ENCODE measurements at regions not wholly inside any gene's neighbourhood (a gene's known extent, or its start where the extent isn't known, plus 50 kb on each side); places are given as distances from the start of the nearest gene placed in this dataset.

- no peak for DNase-seq
These were observed 604.0 kb downstream of the HS3ST4 start for GRCh38 chr16:26295625-26296304.

- DNase-seq: no peak
These were observed 609.8 kb downstream of the HS3ST4 start for GRCh38 chr16:26301516-26301915.

- no peak for DNase-seq
These were observed 625.1 kb downstream of the HS3ST4 start for GRCh38 chr16:26316683-26317464.

GRCh38 chr16:26317885-26318284, 626.1 kb downstream of the HS3ST4 start:
- no peak for DNase-seq

- no peak for DNase-seq
These were observed 638.9 kb downstream of the HS3ST4 start for GRCh38 chr16:26330654-26331053.

GRCh38 chr16:26334218-26335111, 642.7 kb downstream of the HS3ST4 start:
- no peak for DNase-seq

GRCh38 chr16:26335236-26335853, 643.6 kb downstream of the HS3ST4 start:
- DNase-seq: no peak

- no peak for DNase-seq
These were observed 650.9 kb downstream of the HS3ST4 start for GRCh38 chr16:26342621-26343020.

GRCh38 chr16:26344240-26344776, 652.5 kb downstream of the HS3ST4 start:
- DNase-seq: no peak

GRCh38 chr16:26344976-26345375, 653.2 kb downstream of the HS3ST4 start:
- no peak for DNase-seq

GRCh38 chr16:26345966-26346365, 654.2 kb downstream of the HS3ST4 start:
- DNase-seq: no peak

GRCh38 chr16:26348095-26348494, 656.3 kb downstream of the HS3ST4 start:
- DNase-seq: no peak

- DNase-seq: no peak
These were observed 669.1 kb downstream of the HS3ST4 start for GRCh38 chr16:26360867-26361266.

GRCh38 chr16:26363581-26363980, 671.8 kb downstream of the HS3ST4 start:
- DNase-seq: no peak

- no peak for DNase-seq
These were observed 673.6 kb downstream of the HS3ST4 start for GRCh38 chr16:26365161-26365940.

GRCh38 chr16:26371349-26371869, 679.6 kb downstream of the HS3ST4 start:
- DNase-seq: no peak

- no peak for DNase-seq
These were observed 682.6 kb downstream of the HS3ST4 start for GRCh38 chr16:26374279-26374925.

GRCh38 chr16:26382586-26382985, 684.1 kb upstream of the C16orf82 start:
- no peak for DNase-seq

- no peak for DNase-seq
These were observed 680.6 kb upstream of the C16orf82 start for GRCh38 chr16:26386096-26386495.

GRCh38 chr16:26391833-26392232, 674.9 kb upstream of the C16orf82 start:
- DNase-seq: no peak

- DNase-seq: no peak
These were observed 672.3 kb upstream of the C16orf82 start for GRCh38 chr16:26394409-26394808.

Data from activated effector memory CD4-positive, alpha-beta T cell treated with anti-CD3 and anti-CD28 coated beads, Interleukin-2, amount 50 U/mL, for 16 hours (primary cell).